ENCODE measurements at regions not wholly inside any gene's neighbourhood (a gene's known extent, or its start where the extent isn't known, plus 50 kb on each side); places are given as distances from the start of the nearest gene placed in this dataset.

DNA sequence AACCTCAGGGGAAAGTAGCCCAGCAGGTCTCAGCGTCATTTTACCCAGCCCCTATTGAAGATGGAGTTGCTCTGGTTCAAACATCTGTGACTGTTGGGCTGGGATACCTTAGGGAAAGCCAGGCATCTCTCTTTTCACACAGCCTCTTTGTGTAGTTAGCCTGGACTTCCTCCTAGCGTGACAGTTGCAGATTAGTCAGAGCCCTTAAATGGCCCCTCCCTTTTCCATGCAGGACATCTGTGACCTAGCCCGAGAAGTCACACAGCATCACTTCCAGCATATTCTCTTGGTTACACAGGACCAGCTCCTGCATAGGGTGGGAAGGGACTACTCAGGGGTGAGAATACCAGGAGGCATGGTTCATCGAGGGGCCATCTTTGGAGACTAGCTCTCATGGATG, 375.0 kb upstream of the RBFOX1 start:
- no peak for DNase-seq (ENCODE audit: low read depth, low spot score)
- Histone ChIP-seq H3K4me1 (ENCODE audit: insufficient read depth, insufficient read length) (no peaks in the 10 kb centered on the region), H3K9me3 (ENCODE audit: insufficient read depth, low read length) (no peaks in the 10 kb centered on the region), H3K36me3 (ENCODE audit: insufficient read depth, insufficient read length, low read length) (no peaks in the 10 kb centered on the region), H3K4me3 (ENCODE audit: insufficient read length, low read depth) (no peak overlapping the region), H3K27me3 (ENCODE audit: insufficient read depth, insufficient read length) (no peaks in the 10 kb centered on the region), H3K9ac (ENCODE audit: insufficient read length, low read depth) (no peak overlapping the region)
- TF ChIP-seq YY1 (IDR thresholded peaks at IDR 0.05; ENCODE audit: insufficient read depth, insufficient read length) (no peak), SUZ12 (IDR thresholded peaks at IDR 0.05; ENCODE audit: extremely low read depth, insufficient read depth, insufficient read length) (no peak), ZNF274 (IDR thresholded peaks at IDR 0.05; ENCODE audit: low read depth, low read length) (no peak)

DNA sequence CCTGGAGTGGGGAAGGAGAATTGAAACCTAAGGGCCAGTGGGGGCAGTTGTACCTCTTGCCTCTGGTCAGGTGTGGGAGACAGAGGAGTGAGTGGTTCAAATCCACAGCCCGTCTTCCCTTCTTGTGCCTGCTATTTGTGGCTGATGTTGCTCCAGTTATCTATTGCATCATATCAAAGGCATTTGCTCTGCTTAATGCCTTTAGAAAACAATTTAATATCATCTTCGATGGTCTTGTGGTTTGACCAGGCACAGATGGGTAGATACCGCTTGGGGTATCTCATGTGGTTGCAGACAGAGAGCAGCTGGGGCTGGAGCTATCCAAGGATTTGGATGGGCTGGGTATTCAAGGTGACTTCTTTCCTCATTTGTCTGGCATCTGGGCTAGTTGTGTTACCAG, 376.1 kb upstream of the RBFOX1 start:
- no peak for DNase-seq (ENCODE audit: low read depth, low spot score)
- Histone ChIP-seq H3K9me3 (ENCODE audit: insufficient read depth, low read length) (no peaks in the 10 kb centered on the region), H3K9ac (ENCODE audit: insufficient read length, low read depth) (no peak overlapping the region), H3K4me3 (ENCODE audit: insufficient read length, low read depth) (no peak overlapping the region), H3K4me1 (ENCODE audit: insufficient read depth, insufficient read length) (no peaks in the 10 kb centered on the region), H3K36me3 (ENCODE audit: insufficient read depth, insufficient read length, low read length) (no peaks in the 10 kb centered on the region), H3K27me3 (ENCODE audit: insufficient read depth, insufficient read length) (no peaks in the 10 kb centered on the region)
- TF ChIP-seq ZNF274 (IDR thresholded peaks at IDR 0.05; ENCODE audit: low read depth, low read length) = no peak
- TF ChIP-seq YY1 (IDR thresholded peaks at IDR 0.05; ENCODE audit: insufficient read depth, insufficient read length) = no peak
- no peak for TF ChIP-seq SUZ12 (IDR thresholded peaks at IDR 0.05; ENCODE audit: extremely low read depth, insufficient read depth, insufficient read length)

DNA sequence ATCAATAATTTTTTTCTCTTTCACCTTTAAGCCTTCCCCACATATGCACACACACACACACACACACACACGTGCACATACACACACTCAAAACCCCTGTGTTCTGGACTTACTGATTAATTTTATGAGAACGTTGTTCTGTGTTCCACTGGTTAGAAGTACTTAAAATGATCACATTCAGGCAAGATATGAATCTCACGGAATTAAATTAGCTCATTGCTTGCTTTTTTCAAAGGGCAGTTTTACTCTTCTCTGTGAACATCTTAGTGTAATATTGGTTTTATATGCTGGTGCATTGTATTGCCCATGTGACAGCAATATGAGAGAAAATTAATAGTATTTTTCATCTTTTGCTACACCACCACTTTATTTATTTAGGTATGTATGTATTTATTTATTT, 377.3 kb upstream of the RBFOX1 start:
- H3K9me3 ChIP-seq (ENCODE audit: insufficient read depth, low read length) = no peaks in the 10 kb centered on the region
- H3K4me3 ChIP-seq (ENCODE audit: insufficient read length, low read depth) = no peak overlapping the region
- DNase-seq (ENCODE audit: low read depth, low spot score) = no peak
- TF ChIP-seq SUZ12 (IDR thresholded peaks at IDR 0.05; ENCODE audit: extremely low read depth, insufficient read depth, insufficient read length) (no peak), ZNF274 (IDR thresholded peaks at IDR 0.05; ENCODE audit: low read depth, low read length) (no peak), YY1 (IDR thresholded peaks at IDR 0.05; ENCODE audit: insufficient read depth, insufficient read length) (no peak)
- no peaks in the 10 kb centered on the region for H3K36me3 ChIP-seq (ENCODE audit: insufficient read depth, insufficient read length, low read length)
- H3K9ac ChIP-seq (ENCODE audit: insufficient read length, low read depth) = no peak overlapping the region
- H3K4me1 ChIP-seq (ENCODE audit: insufficient read depth, insufficient read length) = no peaks in the 10 kb centered on the region
- H3K27me3 ChIP-seq (ENCODE audit: insufficient read depth, insufficient read length) = no peaks in the 10 kb centered on the region

DNA sequence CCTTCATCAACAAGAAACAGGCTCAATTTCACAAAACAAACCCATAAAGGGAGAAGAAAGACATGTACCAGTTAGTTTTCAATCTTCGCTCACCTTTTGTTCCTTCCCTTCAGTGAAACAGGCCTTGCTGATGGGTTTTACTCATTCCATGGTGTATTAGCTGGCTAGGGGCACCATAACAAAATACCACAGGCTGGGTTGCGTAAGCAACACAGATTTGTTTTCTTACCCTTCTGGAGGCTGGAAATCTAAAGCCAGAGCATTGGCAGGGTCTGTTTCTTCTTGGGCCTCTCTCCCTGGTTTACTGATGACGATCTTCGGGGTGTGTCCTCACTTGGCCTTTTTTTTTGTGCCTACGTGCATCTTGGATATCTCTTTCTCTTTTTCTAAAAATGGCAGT, 383.4 kb upstream of the RBFOX1 start:
- Histone ChIP-seq H3K4me1 (ENCODE audit: insufficient read depth, insufficient read length) (no peaks in the 10 kb centered on the region), H3K9me3 (ENCODE audit: insufficient read depth, low read length) (no peaks in the 10 kb centered on the region), H3K27me3 (ENCODE audit: insufficient read depth, insufficient read length) (no peaks in the 10 kb centered on the region), H3K9ac (ENCODE audit: insufficient read length, low read depth) (no peak overlapping the region), H3K36me3 (ENCODE audit: insufficient read depth, insufficient read length, low read length) (no peaks in the 10 kb centered on the region), H3K4me3 (ENCODE audit: insufficient read length, low read depth) (no peak overlapping the region)
- TF ChIP-seq SUZ12 (IDR thresholded peaks at IDR 0.05; ENCODE audit: extremely low read depth, insufficient read depth, insufficient read length) (no peak), ZNF274 (IDR thresholded peaks at IDR 0.05; ENCODE audit: low read depth, low read length) (no peak), YY1 (IDR thresholded peaks at IDR 0.05; ENCODE audit: insufficient read depth, insufficient read length) (no peak)
- no peak for DNase-seq (ENCODE audit: low read depth, low spot score)

DNA sequence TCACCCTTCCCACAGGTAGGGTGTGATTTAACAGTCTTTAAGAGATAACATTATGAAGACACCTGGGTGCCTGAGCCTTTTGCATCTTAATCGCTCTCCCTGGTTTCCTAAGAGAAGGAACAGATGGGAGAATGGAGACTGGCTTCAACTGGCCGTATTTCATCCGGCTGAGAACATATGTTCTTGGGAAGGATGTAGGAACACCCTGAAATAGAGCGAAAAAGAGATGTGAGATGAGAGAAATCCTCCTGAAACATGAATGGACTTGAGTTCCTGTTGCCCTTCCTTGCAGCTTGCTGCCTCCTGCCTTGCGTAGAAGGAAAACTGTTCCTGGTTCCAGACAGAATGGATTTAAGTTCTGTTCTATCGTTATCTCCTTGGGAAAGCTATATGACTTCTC, 385.4 kb upstream of the RBFOX1 start:
- DNase-seq (ENCODE audit: low read depth, low spot score) = no peak
- no peaks in the 10 kb centered on the region for H3K36me3 ChIP-seq (ENCODE audit: insufficient read depth, insufficient read length, low read length)
- H3K4me3 ChIP-seq (ENCODE audit: insufficient read length, low read depth) = no peak overlapping the region
- H3K9ac ChIP-seq (ENCODE audit: insufficient read length, low read depth) = no peak overlapping the region
- TF ChIP-seq YY1 (IDR thresholded peaks at IDR 0.05; ENCODE audit: insufficient read depth, insufficient read length) (no peak), SUZ12 (IDR thresholded peaks at IDR 0.05; ENCODE audit: extremely low read depth, insufficient read depth, insufficient read length) (no peak), ZNF274 (IDR thresholded peaks at IDR 0.05; ENCODE audit: low read depth, low read length) (no peak)
- no peaks in the 10 kb centered on the region for H3K27me3 ChIP-seq (ENCODE audit: insufficient read depth, insufficient read length)
- no peaks in the 10 kb centered on the region for H3K9me3 ChIP-seq (ENCODE audit: insufficient read depth, low read length)
- no peaks in the 10 kb centered on the region for H3K4me1 ChIP-seq (ENCODE audit: insufficient read depth, insufficient read length)

DNA sequence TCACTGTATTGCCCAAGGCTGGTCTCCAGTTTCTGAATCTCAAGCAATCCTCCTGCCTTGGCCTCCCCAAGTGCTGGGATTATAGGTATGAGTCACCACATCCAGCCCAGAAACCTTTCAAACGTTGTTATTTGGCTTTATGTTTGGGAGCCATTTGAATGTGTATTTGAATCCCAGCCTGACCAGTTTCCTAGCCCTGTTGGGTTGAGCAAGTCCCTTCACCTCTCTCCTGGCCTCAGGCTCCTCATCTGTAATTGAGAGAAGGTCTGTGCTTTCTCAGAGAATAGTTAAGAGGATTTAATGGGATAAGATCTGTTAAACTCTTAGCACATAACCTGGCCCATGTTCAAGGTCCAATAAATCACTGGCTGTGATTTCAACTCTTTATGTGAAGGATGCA, 385.8 kb upstream of the RBFOX1 start:
- H3K9ac ChIP-seq (ENCODE audit: insufficient read length, low read depth) = no peak overlapping the region
- no peaks in the 10 kb centered on the region for H3K27me3 ChIP-seq (ENCODE audit: insufficient read depth, insufficient read length)
- DNase-seq (ENCODE audit: low read depth, low spot score) = no peak
- no peaks in the 10 kb centered on the region for H3K9me3 ChIP-seq (ENCODE audit: insufficient read depth, low read length)
- H3K36me3 ChIP-seq (ENCODE audit: insufficient read depth, insufficient read length, low read length) = no peaks in the 10 kb centered on the region
- H3K4me3 ChIP-seq (ENCODE audit: insufficient read length, low read depth) = no peak overlapping the region
- no peak for TF ChIP-seq ZNF274 (IDR thresholded peaks at IDR 0.05; ENCODE audit: low read depth, low read length)
- TF ChIP-seq YY1 (IDR thresholded peaks at IDR 0.05; ENCODE audit: insufficient read depth, insufficient read length) = no peak
- no peak for TF ChIP-seq SUZ12 (IDR thresholded peaks at IDR 0.05; ENCODE audit: extremely low read depth, insufficient read depth, insufficient read length)
- H3K4me1 ChIP-seq (ENCODE audit: insufficient read depth, insufficient read length) = no peaks in the 10 kb centered on the region

DNA sequence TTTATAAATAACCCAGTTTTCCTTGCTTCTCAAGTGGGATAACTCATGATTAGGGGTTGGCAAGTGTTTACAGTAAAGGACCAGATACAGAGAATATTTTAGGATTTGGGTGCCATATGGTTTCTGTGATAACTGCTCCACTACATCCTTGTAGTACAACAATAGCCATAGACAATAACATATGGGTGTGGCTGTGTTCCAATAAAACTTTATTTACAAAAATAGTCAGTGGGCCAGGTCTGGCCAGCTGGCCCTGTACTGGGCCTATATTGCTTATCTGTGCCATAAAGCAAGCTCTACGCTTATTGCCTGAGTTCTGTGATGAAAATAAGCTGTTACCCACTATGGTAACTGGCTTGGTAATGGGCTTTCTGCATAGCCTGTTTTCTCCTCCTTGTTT, 386.5 kb upstream of the RBFOX1 start:
- Histone ChIP-seq H3K9me3 (ENCODE audit: insufficient read depth, low read length) (no peaks in the 10 kb centered on the region), H3K27me3 (ENCODE audit: insufficient read depth, insufficient read length) (no peaks in the 10 kb centered on the region), H3K4me1 (ENCODE audit: insufficient read depth, insufficient read length) (no peaks in the 10 kb centered on the region), H3K4me3 (ENCODE audit: insufficient read length, low read depth) (no peak overlapping the region), H3K9ac (ENCODE audit: insufficient read length, low read depth) (no peak overlapping the region), H3K36me3 (ENCODE audit: insufficient read depth, insufficient read length, low read length) (no peaks in the 10 kb centered on the region)
- TF ChIP-seq ZNF274 (IDR thresholded peaks at IDR 0.05; ENCODE audit: low read depth, low read length) (no peak), SUZ12 (IDR thresholded peaks at IDR 0.05; ENCODE audit: extremely low read depth, insufficient read depth, insufficient read length) (no peak), YY1 (IDR thresholded peaks at IDR 0.05; ENCODE audit: insufficient read depth, insufficient read length) (no peak)
- no peak for DNase-seq (ENCODE audit: low read depth, low spot score)

DNA sequence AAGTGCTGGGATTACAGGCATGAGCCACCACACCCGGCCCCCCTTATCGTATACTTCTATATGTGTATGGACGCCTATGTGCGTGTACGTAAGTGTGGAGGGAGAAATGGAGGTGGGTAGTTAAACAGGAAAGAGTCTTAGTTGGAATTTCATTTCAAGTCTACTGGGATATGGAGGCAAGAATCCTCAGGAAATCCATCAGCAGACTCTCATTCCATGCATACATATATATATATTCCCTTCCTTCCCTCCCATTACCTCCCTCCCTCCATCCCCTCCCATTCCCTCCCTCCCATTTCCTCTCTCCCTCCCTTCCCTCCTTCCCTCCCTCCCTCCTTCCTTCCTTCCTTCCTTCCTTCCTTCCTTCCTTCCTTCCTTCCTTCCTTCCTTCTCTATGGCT, 391.7 kb upstream of the RBFOX1 start:
- Histone ChIP-seq H3K9me3 (ENCODE audit: insufficient read depth, low read length) (no peaks in the 10 kb centered on the region), H3K4me1 (ENCODE audit: insufficient read depth, insufficient read length) (peaks cover 2% of the 10 kb centered on the region), H3K9ac (ENCODE audit: insufficient read length, low read depth) (no peak overlapping the region), H3K4me3 (ENCODE audit: insufficient read length, low read depth) (no peak overlapping the region), H3K36me3 (ENCODE audit: insufficient read depth, insufficient read length, low read length) (no peaks in the 10 kb centered on the region), H3K27me3 (ENCODE audit: insufficient read depth, insufficient read length) (no peaks in the 10 kb centered on the region)
- TF ChIP-seq ZNF274 (IDR thresholded peaks at IDR 0.05; ENCODE audit: low read depth, low read length) (no peak), YY1 (IDR thresholded peaks at IDR 0.05; ENCODE audit: insufficient read depth, insufficient read length) (no peak), SUZ12 (IDR thresholded peaks at IDR 0.05; ENCODE audit: extremely low read depth, insufficient read depth, insufficient read length) (no peak)
- no peak for DNase-seq (ENCODE audit: low read depth, low spot score)
